Activated CD4-positive, alpha-beta T cell treated with anti-CD3 and anti-CD28 coated beads, Interleukin-10, Interleukin-2, amounts not matched to agents 100 ng/mL and 50 ng/mL, durations not matched to agents 16 hours and 8 hours (primary cell): ENCODE measurements at regions not wholly inside any gene's neighbourhood (a gene's known extent, or its start where the extent isn't known, plus 50 kb on each side); places are given as distances from the start of the nearest gene placed in this dataset.

Source experiments
- DNase-seq: peaks from one replicate; pipeline ENCODE4 v3.0.0-alpha.2; 2020

DNA sequence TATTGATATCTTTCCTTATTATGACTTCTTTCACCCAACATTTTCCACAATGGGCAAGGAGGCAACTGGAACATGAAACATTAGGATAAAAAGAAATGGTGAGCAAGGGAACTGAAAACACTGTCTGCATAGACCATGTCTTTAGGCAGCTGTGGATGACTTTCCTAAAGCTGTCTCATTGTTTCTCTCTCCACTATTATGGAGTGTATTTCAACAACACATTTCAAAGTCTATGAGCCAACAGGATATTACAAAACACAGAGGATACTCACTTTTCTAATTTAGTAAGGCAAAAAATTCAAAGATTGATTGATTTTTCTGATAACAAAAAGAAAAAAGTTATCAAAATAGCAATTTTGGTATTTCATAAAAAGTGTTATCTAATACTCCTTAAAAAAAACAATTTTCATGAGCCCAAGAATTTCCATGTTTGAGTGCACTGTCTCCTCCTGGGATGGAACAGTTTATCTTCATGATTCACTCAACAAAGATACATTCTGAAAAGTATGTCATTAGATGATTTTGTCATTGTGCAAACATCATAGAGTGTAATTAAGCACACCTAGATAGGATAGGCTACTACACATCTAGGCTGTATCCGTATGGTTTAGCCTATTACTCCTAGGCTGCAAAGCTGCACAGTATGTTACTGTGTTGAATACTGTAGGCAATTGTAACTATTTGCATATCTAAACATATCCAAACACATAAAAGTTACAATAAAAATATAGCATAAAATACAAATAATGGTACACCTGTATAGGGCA, 1568.4 kb downstream of the SLITRK5 start:
- no peak for DNase-seq

DNA sequence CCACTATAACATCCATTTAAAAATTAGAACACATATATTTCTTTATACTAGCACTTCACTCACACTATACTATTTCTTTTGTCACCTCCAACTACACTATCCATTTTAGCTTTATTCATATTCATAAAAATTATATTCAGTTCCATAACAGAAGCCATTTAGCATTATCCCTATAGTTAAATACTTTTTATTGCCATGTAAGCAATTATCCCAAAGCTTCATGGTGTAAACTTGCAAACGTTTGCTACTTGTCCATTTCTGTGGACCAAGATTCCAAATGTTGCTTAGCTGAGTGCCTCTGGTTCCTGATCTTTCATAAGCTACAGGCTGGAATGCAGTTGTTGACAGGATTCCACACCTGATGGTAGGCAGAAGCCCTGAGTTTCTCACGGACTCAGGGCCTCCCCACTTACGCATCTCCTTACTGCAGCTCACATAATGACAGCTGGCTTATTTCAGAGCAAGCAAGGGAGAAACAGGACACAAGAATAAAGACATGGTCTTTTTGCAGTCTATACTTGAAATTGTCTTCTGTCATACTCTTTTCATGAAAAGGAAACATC, 1584.8 kb downstream of the SLITRK5 start:
- DNase-seq = no peak

DNA sequence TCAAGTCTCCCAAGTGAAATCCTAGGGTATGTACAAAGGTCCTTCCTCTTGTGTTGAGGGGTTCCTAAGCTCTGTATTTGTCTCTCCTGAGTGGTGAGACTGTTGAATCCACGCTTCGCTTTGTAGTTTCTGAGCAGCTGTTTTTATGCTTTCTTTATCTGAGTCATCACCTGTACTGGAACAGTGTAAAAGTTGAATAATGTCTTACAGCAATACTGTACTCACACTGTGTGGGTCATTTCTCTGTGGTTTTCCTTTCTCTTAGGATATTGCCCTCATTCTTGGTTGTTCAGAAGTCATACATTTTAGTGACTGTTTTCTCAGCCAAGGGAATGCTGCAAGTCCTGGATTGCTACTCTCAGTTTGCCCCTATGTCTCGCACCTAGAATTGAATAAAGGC, 1596.6 kb downstream of the SLITRK5 start:
- DNase-seq = no peak

- no peak for DNase-seq
Observed at GRCh38 chr13:89269737-89270136, 1598.6 kb downstream of the SLITRK5 start.

- no peak for DNase-seq
Observed at GRCh38 chr13:89270736-89271135, 1599.6 kb downstream of the SLITRK5 start.

GRCh38 chr13:89279374-89279773, 1608.2 kb downstream of the SLITRK5 start:
- DNase-seq = no peak

DNA sequence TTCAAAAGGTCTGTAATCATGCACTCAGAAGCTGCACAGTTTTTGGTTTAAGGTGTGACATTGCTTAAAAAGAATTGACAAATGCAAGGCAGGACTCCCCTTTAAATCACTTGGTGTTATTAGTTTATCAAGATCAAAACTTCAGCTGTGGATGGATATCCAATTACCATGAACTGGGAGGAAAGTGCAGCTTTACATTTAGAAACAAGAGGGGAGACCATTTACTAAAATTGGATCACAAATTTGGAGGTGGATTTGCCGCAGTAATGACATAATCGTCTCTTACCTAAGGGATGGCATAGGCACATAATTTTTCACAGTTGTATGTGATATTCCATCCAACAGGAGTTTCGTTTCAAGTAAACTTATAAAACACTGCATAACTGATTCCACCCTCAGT, 1610.2 kb downstream of the SLITRK5 start:
- no peak for DNase-seq

GRCh38 chr13:89282241-89282640, 1611.1 kb downstream of the SLITRK5 start:
- DNase-seq = no peak

DNA sequence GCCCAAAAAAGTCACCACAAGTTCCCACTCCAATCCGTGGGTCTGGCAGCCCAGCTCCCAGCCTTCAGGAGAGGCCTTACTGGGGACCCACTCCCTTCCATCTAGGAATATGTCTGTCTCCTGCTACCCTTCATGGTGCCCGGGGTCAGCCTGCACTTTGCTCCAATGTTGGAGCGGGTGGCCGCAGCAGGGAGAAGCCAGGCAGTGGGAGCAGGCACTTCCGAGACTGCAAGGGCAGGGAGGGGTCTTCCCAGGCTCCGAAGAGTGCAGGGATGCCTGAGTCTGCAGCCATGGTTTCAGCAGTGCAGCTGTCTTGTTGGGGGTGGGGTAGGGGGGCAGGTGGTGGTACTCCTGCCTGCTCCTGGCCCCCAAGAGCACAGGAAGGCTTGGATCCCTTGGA, 1616.2 kb downstream of the SLITRK5 start:
- no peak for DNase-seq

GRCh38 chr13:89294115-89294867, 1623.1 kb downstream of the SLITRK5 start:
- DNase-seq = no peak

- no peak for DNase-seq
Observed at GRCh38 chr13:89307278-89307677, 1636.1 kb downstream of the SLITRK5 start.

DNA sequence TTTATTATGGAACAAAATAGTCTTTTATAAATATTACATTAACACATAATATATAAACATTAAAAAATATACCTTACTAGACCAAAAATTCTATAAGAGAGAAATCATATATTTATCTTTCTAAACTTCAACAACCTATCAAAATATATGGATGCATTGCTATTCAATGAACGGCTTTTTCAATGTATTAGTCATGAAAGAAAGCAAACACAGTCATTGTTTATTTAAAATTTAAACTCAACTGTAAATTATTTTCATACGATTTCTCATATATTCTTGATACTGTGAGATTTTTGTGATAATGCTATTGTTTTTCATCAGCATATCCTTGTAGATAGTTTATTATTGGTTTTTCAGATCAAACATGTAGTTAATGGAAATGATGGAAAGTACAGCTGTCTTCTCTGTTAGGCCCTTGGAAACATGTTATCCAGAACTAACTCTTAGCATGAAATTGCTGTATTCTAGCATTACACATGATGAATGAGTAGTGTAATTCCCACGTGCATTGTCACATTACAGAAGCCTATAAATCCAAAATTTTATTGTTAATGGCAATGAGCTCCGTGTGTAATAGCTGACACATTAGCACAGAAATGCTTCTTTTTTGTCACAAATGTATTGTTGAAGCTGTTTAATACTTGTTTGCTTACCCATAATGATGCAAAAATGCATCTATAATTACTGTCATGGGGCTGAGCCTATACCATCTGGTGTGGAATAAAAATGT, 1639.9 kb downstream of the SLITRK5 start:
- DNase-seq = no peak

DNA sequence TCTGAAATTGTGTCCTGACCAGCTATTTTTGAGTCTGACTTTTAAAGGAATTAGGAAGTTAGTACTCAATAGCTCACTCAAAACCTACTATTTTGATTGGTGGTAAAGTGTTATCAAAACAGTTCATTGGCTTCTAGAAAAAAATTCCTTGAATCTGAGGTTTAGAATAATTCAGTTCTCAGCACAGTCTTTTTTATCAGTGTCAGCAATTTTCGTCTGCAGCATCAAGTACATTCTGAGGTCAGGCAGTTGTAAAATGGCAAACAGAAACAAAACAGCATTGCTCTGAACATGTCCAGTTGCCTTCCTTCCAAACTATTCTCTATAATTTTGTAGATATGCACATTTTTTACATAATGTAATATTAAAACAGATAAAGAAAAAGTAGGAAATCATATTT, 1644.1 kb downstream of the SLITRK5 start:
- no peak for DNase-seq

- DNase-seq = no peak
Observed at GRCh38 chr13:89322466-89322865, 1651.3 kb downstream of the SLITRK5 start.

DNA sequence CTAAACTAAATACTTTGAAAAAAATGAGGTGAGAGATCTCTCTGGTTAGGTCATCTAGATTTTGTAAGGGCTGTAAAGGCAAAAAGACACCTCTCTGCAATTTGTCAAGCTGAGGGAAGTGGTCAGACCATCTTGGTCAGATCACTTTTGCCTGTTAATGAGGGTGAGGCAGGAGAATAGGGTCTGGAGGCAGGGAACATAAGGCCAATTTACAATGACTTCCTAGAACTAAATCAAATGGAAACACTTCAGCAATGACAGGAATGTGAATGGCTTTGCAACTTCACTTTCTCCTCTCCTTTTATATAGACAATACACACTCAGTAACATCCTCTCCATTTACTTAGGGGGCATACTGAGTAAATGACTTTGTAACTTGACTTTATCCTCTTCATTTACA, 1653.4 kb downstream of the SLITRK5 start:
- DNase-seq = no peak

DNA sequence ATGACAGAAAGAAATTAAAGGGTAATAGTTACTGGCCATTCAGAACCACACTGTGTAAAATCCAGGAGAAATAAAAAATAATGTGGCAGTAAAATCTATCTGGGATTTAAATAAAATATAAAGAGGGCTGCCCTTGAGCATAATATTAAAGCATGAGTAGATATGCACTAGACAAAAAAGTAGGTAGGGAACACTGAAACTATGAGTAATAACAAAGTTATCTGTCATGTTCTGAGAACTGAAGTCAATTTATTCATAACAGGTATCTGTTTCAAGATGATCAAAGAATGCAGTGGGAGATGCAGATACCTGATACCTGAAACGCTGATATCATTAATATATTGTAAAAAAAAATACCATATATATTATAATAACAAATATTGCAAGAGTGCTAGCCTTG, 1672.0 kb downstream of the SLITRK5 start:
- no peak for DNase-seq

DNA sequence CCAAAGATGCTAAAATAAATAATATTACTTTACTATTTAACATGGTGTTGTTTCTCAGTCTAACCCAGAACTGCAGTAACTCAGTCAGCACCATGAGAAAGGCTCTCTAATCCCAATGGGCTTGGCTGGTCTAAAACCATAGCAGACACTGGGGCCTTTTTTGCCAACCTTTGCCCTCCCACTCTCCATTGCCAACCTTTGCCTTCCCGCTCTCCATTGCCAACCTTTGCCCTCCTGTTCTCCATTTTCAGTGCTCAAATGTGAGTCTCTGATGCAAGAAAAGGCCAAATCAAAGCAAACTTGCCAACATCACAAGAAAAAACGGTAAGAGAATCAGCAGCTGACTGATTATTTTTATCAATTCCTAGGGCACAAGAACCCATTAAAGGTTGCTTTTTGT, 1681.2 kb downstream of the SLITRK5 start:
- DNase-seq = no peak

DNA sequence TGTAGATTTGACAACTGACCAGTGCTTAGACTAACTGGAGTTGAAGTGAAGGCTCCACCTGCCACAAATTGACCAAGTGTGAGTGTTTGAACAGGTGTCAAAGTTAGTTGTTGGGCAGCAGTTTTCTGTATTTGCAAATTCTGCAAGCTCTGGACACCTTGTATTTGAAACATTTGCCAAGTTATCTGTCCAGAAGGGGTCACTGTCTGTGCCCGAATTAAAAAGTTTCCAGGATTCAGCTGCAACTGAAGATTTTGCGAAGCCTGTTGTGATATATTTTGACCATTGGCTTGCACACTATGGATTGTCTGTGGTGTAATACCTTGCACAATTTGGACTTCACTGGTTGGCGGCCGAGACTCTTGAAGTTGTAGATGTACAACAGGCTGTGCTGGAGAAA, 1690.7 kb downstream of the SLITRK5 start:
- DNase-seq = no peak

GRCh38 chr13:89363144-89363543, 1692.0 kb downstream of the SLITRK5 start:
- DNase-seq = no peak

DNA sequence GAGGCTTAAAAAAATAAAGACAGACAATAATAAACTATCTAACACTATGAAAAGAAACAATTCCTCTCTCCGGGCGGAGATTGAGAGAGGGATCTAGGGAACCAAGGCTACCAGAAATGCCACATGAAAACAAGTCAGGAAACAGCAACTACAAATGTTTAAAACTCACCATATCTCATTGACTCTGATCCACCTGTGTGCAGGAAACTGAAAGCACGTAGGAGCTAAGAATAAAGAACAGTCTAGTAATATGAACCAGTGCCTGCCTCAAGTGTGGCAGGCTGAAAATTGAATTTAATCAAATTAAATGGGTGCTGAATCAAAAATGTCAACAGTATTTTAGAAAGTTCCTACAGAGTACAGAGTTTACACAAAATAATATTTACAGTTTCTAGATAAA, 1701.0 kb downstream of the SLITRK5 start:
- no peak for DNase-seq

GRCh38 chr13:89375839-89376238, 1704.7 kb downstream of the SLITRK5 start:
- DNase-seq = no peak

GRCh38 chr13:89380101-89380500, 1708.9 kb downstream of the SLITRK5 start:
- no peak for DNase-seq

GRCh38 chr13:89382981-89383380, 1711.8 kb downstream of the SLITRK5 start:
- DNase-seq = no peak

DNA sequence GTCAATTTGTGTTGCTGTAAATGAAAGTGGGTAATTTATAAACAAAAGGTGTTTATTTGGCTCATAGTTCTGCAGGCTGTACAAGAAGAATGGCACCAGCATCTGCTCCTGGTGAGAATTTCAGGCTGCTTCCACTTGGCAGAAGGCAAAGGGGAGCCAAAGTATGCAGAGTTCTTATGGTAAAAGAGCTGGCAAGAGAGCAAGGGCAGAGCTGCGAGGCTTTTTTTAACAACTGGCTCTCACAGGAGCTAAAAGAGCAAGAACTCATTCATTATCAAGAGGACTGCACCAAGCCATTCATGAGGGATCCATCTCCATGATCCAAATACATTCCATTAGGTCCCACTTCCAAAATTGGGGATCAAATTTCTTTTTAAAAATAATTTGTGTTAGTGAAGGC, 1712.7 kb downstream of the SLITRK5 start:
- DNase-seq = no peak
